ENCODE measurements at regions not wholly inside any gene's neighbourhood (a gene's known extent, or its start where the extent isn't known, plus 50 kb on each side); places are given as distances from the start of the nearest gene placed in this dataset.

DNA sequence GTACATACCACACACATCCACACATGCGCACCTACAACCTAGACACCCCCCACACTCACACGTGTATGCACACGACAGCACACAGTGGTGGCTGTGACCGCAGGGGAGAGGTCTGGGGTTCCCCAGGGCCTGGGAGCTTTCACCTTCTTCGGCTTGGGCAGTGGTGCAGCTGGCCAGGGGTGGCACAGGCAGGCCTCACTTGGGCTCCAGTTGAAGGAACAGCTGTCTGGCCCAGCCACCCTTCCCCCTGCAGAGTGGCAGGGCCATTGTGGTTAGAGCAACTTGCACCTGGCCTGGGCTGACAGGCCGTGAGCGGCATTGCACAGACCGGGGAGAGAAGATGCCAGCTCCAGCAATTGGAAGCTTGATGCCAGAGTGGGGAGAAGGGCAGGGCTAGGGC, 114.5 kb upstream of the GSE1 start:
- Histone ChIP-seq H3T11ph (ENCODE audit: low read length) (no peak overlapping the region), H3K23ac (ENCODE audit: insufficient read length, low read depth, low read length) (no peak overlapping the region), H3K23me2 (ENCODE audit: insufficient read length, low read depth, low read length, poor library complexity, severe bottlenecking) (no peaks in the 10 kb centered on the region), H2BK12ac (ENCODE audit: insufficient read length, low read depth, low read length) (no peak overlapping the region), H4K20me1 (ENCODE audit: control insufficient read depth, insufficient read depth, insufficient read length) (no peaks in the 10 kb centered on the region), H3K27ac (ENCODE audit: insufficient read length, low read depth, low read length) (no peak overlapping the region), H4K91ac (ENCODE audit: insufficient read length, low read depth, low read length) (no peak overlapping the region), H4K8ac (replicated peaks; ENCODE audit: insufficient read length, low read depth, low read length) (no peak overlapping the region), H4K5ac (ENCODE audit: insufficient read length, low read depth, low read length) (no peak overlapping the region), H3K4me1 (ENCODE audit: insufficient read depth, low read length) (no peaks in the 10 kb centered on the region), H3K4me2 (ENCODE audit: insufficient read depth, insufficient read length, low read length) (no peak overlapping the region), H3K14ac (ENCODE audit: insufficient read depth, low read length) (no peak overlapping the region), H3K9ac (ENCODE audit: extremely low read depth, insufficient read length, low read length) (no peak overlapping the region), H3K27me3 (ENCODE audit: insufficient read depth, low read length) (no peaks in the 10 kb centered on the region), H2BK120ac (ENCODE audit: low read depth, low read length, poor library complexity, severe bottlenecking) (no peak overlapping the region), H2AFZ (ENCODE audit: low read length) (no peak overlapping the region), H3K56ac (ENCODE audit: insufficient read length, low read depth, low read length) (no peak overlapping the region), H2BK20ac (ENCODE audit: low read depth, low read length, poor library complexity, severe bottlenecking) (no peak overlapping the region), H2BK5ac (ENCODE audit: insufficient read length, low read length) (no peak overlapping the region), H3K4ac (ENCODE audit: low read depth, low read length) (no peak overlapping the region), H3K79me2 (ENCODE audit: insufficient read depth, low read length) (no peaks in the 10 kb centered on the region), H2AK5ac (ENCODE audit: insufficient read length, low read length) (no peak overlapping the region), H2BK15ac (ENCODE audit: low read depth, low read length) (no peak overlapping the region), H3K9me3 (ENCODE audit: control insufficient read depth, low read depth, low read length) (no peaks in the 10 kb centered on the region), H3K79me1 (ENCODE audit: insufficient read depth, low read depth, low read length, poor library complexity, severe bottlenecking) (no peaks in the 10 kb centered on the region), H3K18ac (ENCODE audit: insufficient read length, low read depth, low read length) (no peak overlapping the region)
- TF ChIP-seq CTCF (conservative IDR thresholded peaks at IDR 0.05) = no peak
- peaks cover 5% of the 10 kb centered on the region for H3K27me3 Mint-ChIP-seq (ENCODE audit: low read depth)
- no peak for DNase-seq
- no peak overlapping the region for H3K4me3 Mint-ChIP-seq
- peaks cover 0 to 12% of the 10 kb centered on the region in 2 experiments; a peak in 3 of 4 replicates for H3K4me1 Mint-ChIP-seq
- no peaks in the 10 kb centered on the region for H3K9me3 Mint-ChIP-seq
- H3K36me3 Mint-ChIP-seq (ENCODE audit: insufficient read depth in 1 of 3, low read depth in 3 of 3) = peaks cover 0 to 2% (median 0%) of the 10 kb centered on the region in 3 experiments; a peak in 2 of 7 replicates
- peak overlapping the region in 1 of 3 experiments; percentile 25; a peak in 3 of 7 replicates for H3K27ac Mint-ChIP-seq
- WGBS (ENCODE audit: extremely low coverage, insufficient read length, low lambda C conversion rate) = no CpG with 5 or more reads among the region's 8 CpGs

Data from H9 (cell line).